Stimulated activated CD4-positive, alpha-beta T cell treated with anti-CD3 and anti-CD28 coated beads, Interleukin-15, amount 100 ng/mL, for 1 hour (primary cell): ENCODE measurements at regions not wholly inside any gene's neighbourhood (a gene's known extent, or its start where the extent isn't known, plus 50 kb on each side); places are given as distances from the start of the nearest gene placed in this dataset.

Experiments used
- DNase-seq, 2 donors: peaks; one replicate each; pipeline ENCODE4 v3.0.0-alpha.2; 2020; ENCODE audit warnings: low read depth in 1 of 2, low spot score in 1 of 2

- DNase-seq = no peak
These were observed 120.1 kb upstream of the PTPN1 start for GRCh38 chr20:50389808-50390684.

DNA sequence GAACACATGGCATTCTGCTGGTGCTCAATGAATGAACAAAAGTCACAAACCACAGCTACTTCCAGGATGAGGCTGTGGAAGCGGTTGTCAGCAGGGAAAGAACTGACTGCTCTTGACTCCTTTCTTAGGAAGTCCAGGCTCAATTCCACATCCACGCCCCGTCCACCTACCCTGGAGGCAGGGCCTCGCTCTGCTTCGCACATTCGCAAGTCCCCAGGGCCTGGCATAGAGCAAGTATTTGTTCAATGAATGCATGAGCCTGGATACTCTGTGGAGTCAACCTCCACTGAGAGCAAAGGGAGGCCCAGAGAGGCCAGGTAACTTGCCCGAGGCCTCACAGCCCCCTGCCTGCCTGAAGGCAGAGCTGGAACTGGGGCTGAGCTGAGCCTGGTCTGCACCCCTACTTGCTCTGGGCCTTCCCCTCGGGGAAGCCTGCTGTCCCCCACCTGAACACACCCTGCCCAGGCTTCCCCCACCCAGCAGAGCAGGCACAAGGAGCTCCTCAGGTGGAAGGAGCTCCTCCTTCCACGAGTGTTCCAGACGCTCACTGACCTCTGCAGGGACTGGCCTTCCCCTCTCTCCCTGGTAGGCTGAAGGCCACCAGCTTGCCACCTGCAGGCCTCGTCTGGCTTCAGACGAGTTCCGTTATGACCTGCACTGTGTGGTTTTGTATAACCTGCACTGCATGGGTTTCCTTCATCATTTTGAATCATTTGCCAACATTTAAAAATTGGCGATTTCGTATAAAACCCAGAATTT is 119.3 kb upstream of the PTPN1 start:
- no peak for DNase-seq

DNA sequence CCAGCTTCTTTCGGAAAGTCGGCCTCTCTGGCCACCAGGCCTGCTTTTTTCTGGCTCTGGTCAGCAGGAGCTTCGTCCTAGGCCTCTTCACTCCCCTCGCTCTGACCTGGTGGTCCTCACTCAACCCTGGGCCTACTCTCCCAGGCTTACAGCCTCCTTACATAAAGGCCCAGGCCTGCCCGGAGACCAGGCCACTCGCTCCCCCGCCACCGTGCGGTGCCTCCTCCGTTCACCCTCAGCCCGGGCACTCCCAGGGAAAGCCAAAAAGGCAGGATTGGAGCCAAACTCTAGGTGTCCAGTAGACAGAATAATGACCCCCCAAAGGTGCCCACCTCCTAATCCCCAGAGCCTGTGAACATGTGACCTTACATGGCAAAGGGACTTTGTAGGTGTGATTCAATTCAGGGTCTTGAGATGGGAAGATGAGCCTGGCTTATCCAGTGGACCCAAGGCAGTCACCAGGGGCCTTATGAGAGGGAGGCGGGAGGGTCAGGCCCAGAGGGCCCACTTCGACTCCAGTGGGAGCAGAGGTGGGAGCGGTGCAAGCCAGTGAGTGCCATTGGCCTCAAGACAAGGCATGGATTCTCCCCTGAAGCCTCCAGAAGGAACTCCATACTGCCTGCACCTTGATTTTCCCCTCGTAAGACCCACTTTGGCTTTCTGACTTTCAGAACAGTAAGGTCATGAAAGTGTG is 118.6 kb upstream of the PTPN1 start:
- DNase-seq = no peak

- DNase-seq = no peak
These were observed 117.9 kb upstream of the PTPN1 start for GRCh38 chr20:50392138-50392866.

DNA sequence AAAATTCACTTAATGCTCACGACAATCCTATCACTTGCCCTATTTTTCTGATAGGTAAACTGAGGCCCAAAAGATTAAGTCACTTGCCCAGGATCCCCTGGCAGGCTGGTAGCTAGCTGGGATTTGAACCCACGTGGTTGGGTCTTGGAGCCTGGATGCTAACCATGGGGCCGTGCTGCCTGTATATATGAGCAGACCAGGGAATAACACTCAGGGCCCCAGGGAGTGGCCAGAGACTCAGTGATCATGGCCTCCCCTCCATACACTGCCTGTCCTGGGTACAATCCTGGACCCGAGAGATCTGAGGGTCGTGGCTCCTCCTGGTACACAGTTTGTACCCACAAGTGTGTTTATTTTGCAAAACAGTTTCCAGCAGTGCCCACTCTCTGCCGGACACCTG is 116.9 kb upstream of the PTPN1 start:
- DNase-seq = no peak

GRCh38 chr20:50393990-50394561 is 116.1 kb upstream of the PTPN1 start:
- DNase-seq = no peak

DNA sequence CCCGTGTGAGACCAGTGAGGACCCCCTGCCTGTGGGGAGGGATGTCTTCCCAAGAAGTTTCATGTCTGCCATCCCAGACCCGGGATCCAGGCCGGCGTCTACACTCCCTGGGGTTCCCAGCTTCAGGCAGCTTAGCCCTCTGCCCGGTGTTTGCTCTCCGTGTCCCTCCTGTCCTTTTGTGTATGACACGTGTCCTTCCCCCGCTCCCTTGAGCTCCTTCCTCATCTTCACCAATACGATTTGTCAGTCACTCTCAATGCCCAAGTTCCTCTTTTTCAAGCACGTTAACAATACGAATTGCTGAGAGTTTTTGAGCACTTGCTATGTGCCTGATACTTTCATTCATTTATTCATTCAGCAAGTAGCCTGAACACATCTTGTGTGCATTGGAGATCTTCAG is 115.6 kb upstream of the PTPN1 start:
- no peak for DNase-seq

GRCh38 chr20:50395251-50395729 is 114.9 kb upstream of the PTPN1 start:
- DNase-seq = no peak

- DNase-seq = no peak
These were observed 114.2 kb upstream of the PTPN1 start for GRCh38 chr20:50395914-50396488.

DNA sequence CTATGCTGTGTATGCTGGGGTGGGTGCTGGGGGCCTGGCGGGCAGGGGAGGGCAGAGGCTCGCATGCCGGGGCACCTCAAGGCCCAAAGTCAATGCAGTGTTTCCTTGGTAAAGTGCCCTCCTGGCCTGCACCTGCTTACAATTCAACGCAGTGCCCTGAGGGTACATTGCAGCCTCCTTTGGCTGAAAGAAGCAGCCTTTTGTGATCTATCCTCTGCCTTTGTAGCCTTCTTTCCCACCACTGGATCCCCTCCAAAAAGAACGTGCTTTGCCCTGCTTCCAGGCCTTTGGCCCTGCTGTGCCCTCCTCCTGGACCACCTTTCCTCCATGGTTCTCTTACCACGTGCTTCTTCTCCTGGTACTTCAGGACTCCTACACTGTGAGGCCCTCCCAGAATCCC is 113.6 kb upstream of the PTPN1 start:
- DNase-seq = no peak

- DNase-seq = no peak
These were observed 113.1 kb upstream of the PTPN1 start for GRCh38 chr20:50397058-50397457.

GRCh38 chr20:50398064-50398463 is 112.1 kb upstream of the PTPN1 start:
- DNase-seq = no peak

DNA sequence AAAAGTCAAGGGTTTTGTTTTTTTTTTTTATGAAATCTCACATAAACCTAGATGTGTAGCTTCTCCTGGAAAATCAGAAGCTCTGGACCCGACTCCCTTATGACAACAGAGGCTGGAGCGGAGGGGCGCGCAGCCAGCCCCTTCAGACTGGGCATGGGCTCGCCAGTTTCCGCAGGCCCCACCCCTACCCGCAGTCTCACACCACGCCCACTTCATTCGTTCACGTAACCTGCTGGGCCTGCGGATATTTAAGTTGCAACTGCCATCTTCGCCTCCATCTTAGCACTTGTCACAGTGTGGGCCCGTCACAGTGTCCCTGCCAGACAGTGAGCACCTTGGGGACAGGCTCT is 111.7 kb upstream of the PTPN1 start:
- no peak for DNase-seq

DNA sequence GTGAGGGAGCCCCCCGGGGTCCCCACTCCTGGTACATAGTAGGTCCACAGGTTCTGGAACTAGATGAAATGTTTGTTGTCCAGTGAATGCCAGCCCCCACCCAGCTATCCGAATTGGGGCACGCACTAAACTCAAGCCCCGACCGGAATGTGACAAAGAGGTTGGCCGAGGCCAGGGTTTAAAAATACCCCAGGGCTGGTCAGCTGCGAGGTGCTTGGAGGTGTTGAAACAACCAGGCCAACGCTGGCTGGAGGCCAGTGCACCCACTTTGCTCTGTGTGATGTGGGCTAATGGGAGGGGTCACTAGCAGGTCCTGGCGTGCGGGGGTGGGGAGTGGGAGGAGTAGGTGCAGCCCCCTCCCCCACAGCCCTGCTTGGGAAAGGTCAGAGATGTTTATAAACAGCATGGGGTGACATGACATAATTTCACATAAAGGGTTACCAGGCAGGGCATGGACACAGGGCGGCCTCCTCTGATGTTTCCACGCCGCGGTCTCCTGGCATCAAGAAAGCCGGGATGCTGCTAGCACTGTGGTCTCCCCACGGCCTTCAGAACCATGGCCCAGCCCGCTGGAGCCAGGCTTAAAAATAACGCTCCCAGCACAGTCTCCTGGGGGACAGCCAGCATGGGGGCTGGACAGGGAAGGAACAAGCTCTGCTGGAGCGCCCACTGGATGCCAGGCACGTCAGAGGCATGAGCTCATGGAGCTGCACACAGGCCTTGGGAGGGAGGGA is 111.2 kb upstream of the PTPN1 start:
- no peak for DNase-seq

GRCh38 chr20:50399555-50399916 is 110.6 kb upstream of the PTPN1 start:
- no peak for DNase-seq

DNA sequence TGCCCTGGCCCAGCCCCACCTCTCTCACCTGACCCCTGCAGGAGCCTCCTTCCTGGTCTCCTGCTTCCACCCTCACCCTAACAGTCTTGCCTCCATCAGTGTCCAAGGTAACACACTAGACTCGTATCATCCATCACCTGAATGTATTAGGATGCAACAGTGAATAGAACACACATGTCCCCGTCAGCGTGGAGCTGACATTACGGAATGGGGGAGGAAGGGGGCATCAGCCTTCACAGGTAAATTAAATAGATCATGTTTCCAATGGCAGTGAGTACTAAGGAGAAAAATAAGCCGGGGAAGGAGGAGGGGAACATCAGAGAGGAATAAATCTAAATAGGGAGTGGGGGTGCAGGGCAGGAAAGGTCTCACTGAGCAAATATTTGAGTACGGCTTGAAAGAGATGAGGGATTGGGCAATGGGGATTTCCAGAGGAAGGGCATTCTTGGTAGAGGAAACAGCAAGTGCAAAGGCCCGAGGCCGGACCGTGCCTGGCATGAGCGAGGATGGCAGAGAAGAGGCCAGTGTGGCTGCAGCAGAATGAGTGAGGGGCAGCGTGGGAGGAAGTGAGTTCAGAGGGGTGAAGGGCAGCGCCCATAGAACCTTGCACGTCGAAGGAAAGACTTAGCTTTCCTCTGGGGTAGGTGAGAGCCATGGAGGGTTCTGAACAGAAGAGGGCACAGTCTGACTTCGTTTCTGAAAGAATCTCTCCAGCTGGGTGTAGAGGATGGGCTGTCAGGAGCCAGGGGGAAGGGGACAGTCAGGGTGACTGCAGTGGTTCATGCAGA is 110.1 kb upstream of the PTPN1 start:
- DNase-seq = no peak

- no peak for DNase-seq
These were observed 109.2 kb upstream of the PTPN1 start for GRCh38 chr20:50400705-50401586.
